ENCODE measurements at regions not wholly inside any gene's neighbourhood (a gene's known extent, or its start where the extent isn't known, plus 50 kb on each side); places are given as distances from the start of the nearest gene placed in this dataset.

DNA sequence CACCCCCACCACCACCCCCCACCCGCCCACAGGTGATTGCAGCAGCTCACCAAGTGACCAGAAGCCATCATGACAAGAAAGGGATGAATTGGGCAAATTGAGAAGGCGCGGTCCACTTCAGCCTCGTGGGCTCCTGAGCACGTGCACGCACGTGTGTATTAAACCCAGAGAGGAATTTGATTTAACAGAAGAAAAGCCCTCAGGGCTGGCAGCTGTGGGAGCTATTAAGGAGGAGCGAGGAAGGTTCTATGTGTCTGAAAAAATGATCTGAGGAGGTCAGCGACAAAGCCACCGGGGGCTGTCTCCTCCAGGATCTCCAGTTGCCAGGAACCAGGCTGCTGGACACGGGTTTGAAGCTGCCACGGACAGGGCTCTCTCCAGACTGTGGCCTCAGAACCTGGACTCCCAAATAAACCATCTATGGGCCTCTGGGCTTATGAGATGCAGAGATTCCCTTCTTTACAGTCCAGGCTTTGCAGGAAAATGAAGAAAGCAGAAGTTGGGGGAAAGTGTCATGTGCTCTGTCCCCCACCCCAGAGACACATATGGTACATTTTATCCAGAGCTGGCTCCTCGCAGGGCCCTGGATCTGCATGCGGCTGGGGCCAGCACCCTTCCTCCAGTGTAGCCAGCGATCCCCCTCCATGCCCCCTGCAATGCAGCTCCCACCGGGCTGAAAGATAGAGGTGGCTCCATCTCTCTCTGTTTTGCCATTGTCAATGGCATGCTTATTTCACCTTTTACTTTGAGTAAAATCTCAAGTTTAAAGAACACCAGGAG, 219.7 kb upstream of the RPL38 start:
- TF ChIP-seq, protein P1, sequence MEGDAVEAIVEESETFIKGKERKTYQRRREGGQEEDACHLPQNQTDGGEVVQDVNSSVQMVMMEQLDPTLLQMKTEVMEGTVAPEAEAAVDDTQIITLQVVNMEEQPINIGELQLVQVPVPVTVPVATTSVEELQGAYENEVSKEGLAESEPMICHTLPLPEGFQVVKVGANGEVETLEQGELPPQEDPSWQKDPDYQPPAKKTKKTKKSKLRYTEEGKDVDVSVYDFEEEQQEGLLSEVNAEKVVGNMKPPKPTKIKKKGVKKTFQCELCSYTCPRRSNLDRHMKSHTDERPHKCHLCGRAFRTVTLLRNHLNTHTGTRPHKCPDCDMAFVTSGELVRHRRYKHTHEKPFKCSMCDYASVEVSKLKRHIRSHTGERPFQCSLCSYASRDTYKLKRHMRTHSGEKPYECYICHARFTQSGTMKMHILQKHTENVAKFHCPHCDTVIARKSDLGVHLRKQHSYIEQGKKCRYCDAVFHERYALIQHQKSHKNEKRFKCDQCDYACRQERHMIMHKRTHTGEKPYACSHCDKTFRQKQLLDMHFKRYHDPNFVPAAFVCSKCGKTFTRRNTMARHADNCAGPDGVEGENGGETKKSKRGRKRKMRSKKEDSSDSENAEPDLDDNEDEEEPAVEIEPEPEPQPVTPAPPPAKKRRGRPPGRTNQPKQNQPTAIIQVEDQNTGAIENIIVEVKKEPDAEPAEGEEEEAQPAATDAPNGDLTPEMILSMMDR (IDR thresholded peaks at IDR 0.05) = no peak
- no peak for TF ChIP-seq EZH2 (IDR thresholded peaks at IDR 0.05; ENCODE audit: borderline replicate concordance, insufficient read depth, low read depth, low read length, poor library complexity, severe bottlenecking)

Data from B cell (primary cell).